ENCODE measurements at regions not wholly inside any gene's neighbourhood (a gene's known extent, or its start where the extent isn't known, plus 50 kb on each side); places are given as distances from the start of the nearest gene placed in this dataset.

DNA sequence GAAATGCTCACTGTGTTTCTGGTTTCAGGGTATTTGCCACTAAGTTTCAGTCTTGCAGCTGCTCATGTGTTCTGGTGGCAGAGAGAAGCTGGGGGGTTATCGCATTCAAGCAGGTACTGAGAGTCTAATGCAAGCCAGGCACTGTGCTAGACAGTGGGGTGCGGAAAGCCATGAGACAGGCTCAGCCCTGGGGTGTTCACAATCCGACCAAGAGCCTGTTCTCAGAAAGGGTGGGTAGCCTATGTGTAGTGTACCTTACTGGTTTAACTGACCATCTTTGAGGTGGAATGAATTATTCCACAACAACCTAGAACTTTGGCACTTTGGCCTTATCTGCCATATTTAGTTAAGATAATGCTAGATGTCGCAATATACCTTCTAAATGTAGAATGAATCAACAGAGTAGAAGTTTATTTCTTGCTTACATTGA lies 55.3 kb upstream of the ROR1 start:
- Histone ChIP-seq H3K4me2 (ENCODE audit: low read length) (no peak overlapping the region), H3K79me2 (ENCODE audit: insufficient read depth, low read length) (no peaks in the 10 kb centered on the region), H3K9me2 (ENCODE audit: insufficient read depth) (no peaks in the 10 kb centered on the region), H3K36me3 (ENCODE audit: control insufficient read depth in 1 of 2, insufficient read depth in 2 of 2, low read length in 2 of 2) (no peaks in the 10 kb centered on the region), H3K9ac (ENCODE audit: low read length) (no peak overlapping the region), H2AFZ (ENCODE audit: low read depth, low read length, poor library complexity, severe bottlenecking) (no peak overlapping the region), H4K20me1 (ENCODE audit: insufficient read depth) (no peaks in the 10 kb centered on the region), H3K27ac (ENCODE audit: low read depth, low read length) (no peak overlapping the region), H3K4me3 (replicated peaks in 1 of 2; ENCODE audit: low read depth in 1 of 2, low read length in 2 of 2) (no peak overlapping the region), H3K9me3 (ENCODE audit: control insufficient read depth in 1 of 2, insufficient read depth in 1 of 2, low read depth in 1 of 2, low read length in 2 of 2) (no peaks in the 10 kb centered on the region), H3K4me1 (ENCODE audit: control insufficient read depth in 1 of 2, insufficient read depth in 2 of 2, low read length in 2 of 2) (peaks cover 6 to 17% of the 10 kb centered on the region in 2 experiments), H3K27me3 (ENCODE audit: insufficient read depth, low read length) (peaks cover 18% of the 10 kb centered on the region)
- ChIA-PET POLR2A (no interaction called here), CTCF (interaction anchor here (1.1 kb wide), 1 partner anchor 27 kb away, joined by 3 read pairs; no protein-coding TSS in a partner anchor), RAD21 (ENCODE audit: low non-redundant PET in 1 of 2, low total read pairs in 2 of 2, uncharacterized antibody in 2 of 2, unreplicated experiment in 2 of 2) (no interaction called here)
- DNase-seq (ENCODE audit: low read depth, low spot score) (no peak), ATAC-seq (no peak)
- TF ChIP-seq SP1 (IDR thresholded peaks at IDR 0.05; ENCODE audit: low read depth): no peak
- TF ChIP-seq, protein P1, sequence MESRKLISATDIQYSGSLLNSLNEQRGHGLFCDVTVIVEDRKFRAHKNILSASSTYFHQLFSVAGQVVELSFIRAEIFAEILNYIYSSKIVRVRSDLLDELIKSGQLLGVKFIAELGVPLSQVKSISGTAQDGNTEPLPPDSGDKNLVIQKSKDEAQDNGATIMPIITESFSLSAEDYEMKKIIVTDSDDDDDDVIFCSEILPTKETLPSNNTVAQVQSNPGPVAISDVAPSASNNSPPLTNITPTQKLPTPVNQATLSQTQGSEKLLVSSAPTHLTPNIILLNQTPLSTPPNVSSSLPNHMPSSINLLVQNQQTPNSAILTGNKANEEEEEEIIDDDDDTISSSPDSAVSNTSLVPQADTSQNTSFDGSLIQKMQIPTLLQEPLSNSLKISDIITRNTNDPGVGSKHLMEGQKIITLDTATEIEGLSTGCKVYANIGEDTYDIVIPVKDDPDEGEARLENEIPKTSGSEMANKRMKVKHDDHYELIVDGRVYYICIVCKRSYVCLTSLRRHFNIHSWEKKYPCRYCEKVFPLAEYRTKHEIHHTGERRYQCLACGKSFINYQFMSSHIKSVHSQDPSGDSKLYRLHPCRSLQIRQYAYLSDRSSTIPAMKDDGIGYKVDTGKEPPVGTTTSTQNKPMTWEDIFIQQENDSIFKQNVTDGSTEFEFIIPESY (IDR thresholded peaks at IDR 0.05; ENCODE audit: extremely low read depth, insufficient replicate concordance, low read length): no peak
- BruUV-seq (replicated peaks): no TSS peak
- intact Hi-C loops (cut with micrococcal nuclease): no loop called here

DNA sequence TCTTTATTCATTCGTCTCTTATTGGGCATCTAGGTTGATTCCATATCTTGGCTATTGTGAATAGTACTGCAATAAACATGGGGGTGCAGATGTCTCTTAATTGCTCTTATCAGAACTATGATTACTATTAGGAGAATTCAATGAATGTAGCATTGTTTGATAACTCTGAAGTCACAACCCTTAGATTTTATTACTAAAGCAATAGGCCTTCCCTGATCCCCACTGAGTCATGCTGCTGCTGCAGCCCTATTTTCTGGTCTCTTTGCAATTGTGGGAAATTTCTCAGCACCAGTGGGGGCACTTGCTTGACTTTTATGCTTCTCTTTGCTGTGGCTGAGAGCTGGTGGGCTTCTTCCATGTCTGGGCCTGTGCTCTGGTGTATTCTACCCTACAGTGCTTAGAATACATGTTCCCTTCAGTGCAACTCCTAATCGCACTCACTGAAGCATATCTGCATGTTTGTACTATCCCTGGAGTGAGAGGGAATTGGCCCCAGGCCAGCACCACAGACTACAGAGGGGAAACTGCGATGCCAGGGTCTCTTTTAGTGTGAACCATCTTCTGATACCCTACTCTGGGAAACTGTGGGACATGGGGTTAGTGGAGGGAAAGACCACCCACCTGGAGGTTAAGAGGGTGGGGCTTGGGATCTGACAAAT lies 52.2 kb upstream of the ROR1 start:
- no TSS peak for BruUV-seq (replicated peaks)
- POLR2A ChIA-PET: no interaction called here
- no peak for TF ChIP-seq POLR2A (IDR thresholded peaks at IDR 0.05; ENCODE audit: borderline replicate concordance, extremely low read depth, insufficient read depth, insufficient read length)
- no peak for TF ChIP-seq POLR2AphosphoS5 (IDR thresholded peaks at IDR 0.05; ENCODE audit: low read depth, low read length)
- TF ChIP-seq, protein P2, sequence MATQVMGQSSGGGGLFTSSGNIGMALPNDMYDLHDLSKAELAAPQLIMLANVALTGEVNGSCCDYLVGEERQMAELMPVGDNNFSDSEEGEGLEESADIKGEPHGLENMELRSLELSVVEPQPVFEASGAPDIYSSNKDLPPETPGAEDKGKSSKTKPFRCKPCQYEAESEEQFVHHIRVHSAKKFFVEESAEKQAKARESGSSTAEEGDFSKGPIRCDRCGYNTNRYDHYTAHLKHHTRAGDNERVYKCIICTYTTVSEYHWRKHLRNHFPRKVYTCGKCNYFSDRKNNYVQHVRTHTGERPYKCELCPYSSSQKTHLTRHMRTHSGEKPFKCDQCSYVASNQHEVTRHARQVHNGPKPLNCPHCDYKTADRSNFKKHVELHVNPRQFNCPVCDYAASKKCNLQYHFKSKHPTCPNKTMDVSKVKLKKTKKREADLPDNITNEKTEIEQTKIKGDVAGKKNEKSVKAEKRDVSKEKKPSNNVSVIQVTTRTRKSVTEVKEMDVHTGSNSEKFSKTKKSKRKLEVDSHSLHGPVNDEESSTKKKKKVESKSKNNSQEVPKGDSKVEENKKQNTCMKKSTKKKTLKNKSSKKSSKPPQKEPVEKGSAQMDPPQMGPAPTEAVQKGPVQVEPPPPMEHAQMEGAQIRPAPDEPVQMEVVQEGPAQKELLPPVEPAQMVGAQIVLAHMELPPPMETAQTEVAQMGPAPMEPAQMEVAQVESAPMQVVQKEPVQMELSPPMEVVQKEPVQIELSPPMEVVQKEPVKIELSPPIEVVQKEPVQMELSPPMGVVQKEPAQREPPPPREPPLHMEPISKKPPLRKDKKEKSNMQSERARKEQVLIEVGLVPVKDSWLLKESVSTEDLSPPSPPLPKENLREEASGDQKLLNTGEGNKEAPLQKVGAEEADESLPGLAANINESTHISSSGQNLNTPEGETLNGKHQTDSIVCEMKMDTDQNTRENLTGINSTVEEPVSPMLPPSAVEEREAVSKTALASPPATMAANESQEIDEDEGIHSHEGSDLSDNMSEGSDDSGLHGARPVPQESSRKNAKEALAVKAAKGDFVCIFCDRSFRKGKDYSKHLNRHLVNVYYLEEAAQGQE (IDR thresholded peaks at IDR 0.05; ENCODE audit: low read depth): no peak
- TF ChIP-seq, protein P3, sequence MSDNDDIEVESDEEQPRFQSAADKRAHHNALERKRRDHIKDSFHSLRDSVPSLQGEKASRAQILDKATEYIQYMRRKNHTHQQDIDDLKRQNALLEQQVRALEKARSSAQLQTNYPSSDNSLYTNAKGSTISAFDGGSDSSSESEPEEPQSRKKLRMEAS (IDR thresholded peaks at IDR 0.05): no peak
- no peak for TF ChIP-seq TCF7L2 (IDR thresholded peaks at IDR 0.05; ENCODE audit: borderline replicate concordance, extremely low read depth, insufficient read depth, insufficient read length)
- no peak for TF ChIP-seq FOSL1 (IDR thresholded peaks at IDR 0.05; ENCODE audit: low read depth)
- no peak for TF ChIP-seq CEBPB (IDR thresholded peaks at IDR 0.05; ENCODE audit: low read depth)
- no peak for TF ChIP-seq SIN3A (IDR thresholded peaks at IDR 0.05; ENCODE audit: low read depth)
- TF ChIP-seq EZH2 (IDR thresholded peaks at IDR 0.05): no peak
- TF ChIP-seq CBX3 (IDR thresholded peaks at IDR 0.05; ENCODE audit: low read depth): no peak
- TF ChIP-seq ZFX (IDR thresholded peaks at IDR 0.05): no peak

More for the DNA sequence above, 52.2 kb upstream of the ROR1 start:
- peaks cover 10% of the 10 kb centered on the region; the same call in 1 of the 2 replicates for H3K27me3 ChIP-seq (ENCODE audit: insufficient read depth, low read length)
- H3K9me3 ChIP-seq (ENCODE audit: control insufficient read depth in 1 of 2, insufficient read depth in 1 of 2, low read depth in 1 of 2, low read length in 2 of 2): no peaks in the 10 kb centered on the region
- peaks cover 0 to 11% of the 10 kb centered on the region in 2 experiments; a peak in 1 of 4 replicates for H3K4me1 ChIP-seq (ENCODE audit: control insufficient read depth in 1 of 2, insufficient read depth in 2 of 2, low read length in 2 of 2)
- CTCF ChIA-PET: no interaction called here
- H3K4me3 ChIP-seq (replicated peaks in 1 of 2; ENCODE audit: low read depth in 1 of 2, low read length in 2 of 2): no peak overlapping the region
- no peak for ATAC-seq
- no peak overlapping the region for H3K9ac ChIP-seq (ENCODE audit: low read length)
- DNase-seq (ENCODE audit: low read depth, low spot score): no peak
- no peaks in the 10 kb centered on the region for H3K9me2 ChIP-seq (ENCODE audit: insufficient read depth)
- no peaks in the 10 kb centered on the region for H3K36me3 ChIP-seq (ENCODE audit: control insufficient read depth in 1 of 2, insufficient read depth in 2 of 2, low read length in 2 of 2)
- H2AFZ ChIP-seq (ENCODE audit: low read depth, low read length, poor library complexity, severe bottlenecking): no peak overlapping the region
- RAD21 ChIA-PET (ENCODE audit: low non-redundant PET in 1 of 2, low total read pairs in 2 of 2, uncharacterized antibody in 2 of 2, unreplicated experiment in 2 of 2): no interaction called here
- intact Hi-C loops (cut with micrococcal nuclease): no loop called here
- no peaks in the 10 kb centered on the region for H4K20me1 ChIP-seq (ENCODE audit: insufficient read depth)
- no peak overlapping the region for H3K4me2 ChIP-seq (ENCODE audit: low read length)
- H3K79me2 ChIP-seq (ENCODE audit: insufficient read depth, low read length): no peaks in the 10 kb centered on the region
- no peak overlapping the region for H3K27ac ChIP-seq (ENCODE audit: low read depth, low read length)

Data from HCT116 (cell line).